Right lobe of liver (tissue), 4 donors: ENCODE measurements at regions not wholly inside any gene's neighbourhood (a gene's known extent, or its start where the extent isn't known, plus 50 kb on each side); places are given as distances from the start of the nearest gene placed in this dataset.

ENCODE experiments used
- CTCF ChIP-seq, 4 donors: fragments of 200-600 bp in 3 of 4; fragments of 450-650 bp in 1 of 4; IDR thresholded peaks; one replicate each; pipeline versions ENCODE4 v1.5.1 to v1.8.0; 2016 to 2022; ENCODE audit warnings: antibody characterized with exemption in 4 of 4, mild to moderate bottlenecking in 2 of 4
- POLR2A ChIP-seq: fragments of 450-650 bp; IDR thresholded peaks from one replicate; pipeline ENCODE4 v1.6.1; 2017; ENCODE audit warnings: antibody characterized with exemption, mild to moderate bottlenecking
- donor health status: DM: no; HTN: no; CAD: no.
- donor health status: DM: no; HTN: no; CAD: no.
- donor health status: DM: no; HTN: yes; CAD: no.

DNA sequence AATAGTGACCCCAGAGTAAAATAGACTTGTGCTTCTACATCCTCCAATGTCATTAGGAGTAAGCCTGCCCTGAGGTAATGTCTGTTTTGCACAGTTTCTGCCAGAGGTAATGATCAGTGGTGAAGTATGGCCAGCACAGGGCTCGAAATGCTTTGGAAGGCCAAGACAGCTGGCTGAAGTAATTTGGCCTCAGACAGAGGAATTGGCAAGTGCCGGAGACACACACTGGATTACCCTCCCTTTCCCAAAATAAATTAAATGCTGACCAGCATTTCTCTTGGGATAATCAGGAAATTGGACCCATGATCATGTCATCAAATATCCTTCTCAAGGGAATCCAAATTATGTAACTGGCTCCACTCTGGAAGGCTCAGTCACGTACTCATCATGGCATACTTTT, 379.0 kb upstream of the CHST9 start:
- TF ChIP-seq CTCF (IDR thresholded peaks at IDR 0.05) (no peak), POLR2A (no peak)
